OCI-LY3 (cell line): ENCODE measurements at regions not wholly inside any gene's neighbourhood (a gene's known extent, or its start where the extent isn't known, plus 50 kb on each side); places are given as distances from the start of the nearest gene placed in this dataset.

Experiments
- H2AFZ ChIP-seq: fragments of 200-600, 300-600 bp; shearing (Covaris generic); 2 replicates; pipeline ENCODE4 v1.6.0; 2014; ENCODE audit warnings: antibody characterized with exemption, low read depth, low read length
- H3K27ac ChIP-seq: fragments of 200-600, 300-600 bp; sonication (generic); 2 replicates; pipeline ENCODE4 v1.5.1; 2014; ENCODE audit warnings: mild to moderate bottlenecking, low read length, moderate library complexity, mixed read lengths
- H3K27me3 ChIP-seq: fragments of 200-600, 300-600 bp; sonication (generic); 2 replicates; pipeline ENCODE4 v1.6.1; 2014; ENCODE audit warnings: low read depth, low read length, mixed read lengths
- H3K36me3 ChIP-seq: fragments of 200-600, 300-600 bp; sonication (generic); replicated peaks from 2 replicates; pipeline ENCODE3; 2014; ENCODE audit warnings: low read depth, low read length, mixed read lengths
- H3K4me1 ChIP-seq: fragments of 300-600, 200-600 bp; sonication (generic); 2 replicates; pipeline ENCODE4 v1.6.1; 2014; ENCODE audit warnings: low read length, mixed read lengths
- H3K4me2 ChIP-seq: fragments of 200-600, 300-600 bp; sonication (generic); 2 replicates; pipeline ENCODE4 v1.6.1; 2014; ENCODE audit warnings: low read length, mixed read lengths
- H3K4me3 ChIP-seq: fragments of 300-600, 200-600 bp; sonication (generic); 2 replicates; pipeline ENCODE4 v1.5.1; 2014; ENCODE audit warnings: antibody characterized with exemption, mild to moderate bottlenecking, low read length, moderate library complexity
- H3K79me2 ChIP-seq: fragments of 300-600, 200-600 bp; shearing (Covaris generic); 2 replicates; pipeline ENCODE4 v1.6.1; 2014; ENCODE audit warnings: mild to moderate bottlenecking, low read length, mixed read lengths
- H3K9ac ChIP-seq: fragments of 300-600, 200-600 bp; shearing (Covaris generic); 2 replicates; pipeline ENCODE4 v1.6.0; 2014; ENCODE audit warnings: mild to moderate bottlenecking, low read length, moderate library complexity
- H3K9me3 ChIP-seq: fragments of 200-600, 300-600 bp; shearing (Covaris generic); 2 replicates; pipeline ENCODE4 v1.6.1; 2014; ENCODE audit warnings: low read length, mixed read lengths; ENCODE audit not compliant: insufficient read depth
- H4K20me1 ChIP-seq: fragments of 200-600, 300-600 bp; sonication (generic); 2 replicates; pipeline ENCODE4 v1.6.1; 2016; ENCODE audit warnings: low read length, mixed read lengths; ENCODE audit not compliant: insufficient read depth
- CTCF ChIP-seq: fragments of 200-600, 300-600 bp; sonication (generic); IDR thresholded peaks from 2 replicates; pipeline ENCODE4 v1.5.1; 2014; ENCODE audit warnings: antibody characterized with exemption, low read length, low read depth
- EZH2phosphoT487 ChIP-seq: fragments of 200-600 bp; shearing (Covaris generic); IDR thresholded peaks from 2 replicates; pipeline ENCODE4 v1.6.1; 2018; ENCODE audit warnings: antibody characterized with exemption, mixed run types, low read depth

- no peaks in the 10 kb centered on the region for H3K79me2 ChIP-seq
- H3K27me3 ChIP-seq = no peaks in the 10 kb centered on the region
- TF ChIP-seq CTCF (no peak), EZH2phosphoT487 (no peak)
- no peak overlapping the region for H3K9ac ChIP-seq
- no peak overlapping the region for H3K4me2 ChIP-seq
- no peak overlapping the region for H2AFZ ChIP-seq
- no peak overlapping the region for H3K27ac ChIP-seq
- no peaks in the 10 kb centered on the region for H4K20me1 ChIP-seq
- no peaks in the 10 kb centered on the region for H3K4me1 ChIP-seq
- no peak overlapping the region for H3K4me3 ChIP-seq
- no peaks in the 10 kb centered on the region for H3K9me3 ChIP-seq
- no peaks in the 10 kb centered on the region for H3K36me3 ChIP-seq
These were observed 1360.0 kb downstream of the TECRL start for GRCh38 chr4:63049278-63049677.

- H3K79me2 ChIP-seq = no peaks in the 10 kb centered on the region
- TF ChIP-seq CTCF (no peak), EZH2phosphoT487 (no peak)
- H3K9ac ChIP-seq = no peak overlapping the region
- no peaks in the 10 kb centered on the region for H4K20me1 ChIP-seq
- no peaks in the 10 kb centered on the region for H3K27me3 ChIP-seq
- no peak overlapping the region for H3K4me3 ChIP-seq
- H3K9me3 ChIP-seq = no peaks in the 10 kb centered on the region
- H3K4me1 ChIP-seq = no peaks in the 10 kb centered on the region
- no peak overlapping the region for H2AFZ ChIP-seq
- H3K4me2 ChIP-seq = no peak overlapping the region
- no peaks in the 10 kb centered on the region for H3K36me3 ChIP-seq
- H3K27ac ChIP-seq = no peak overlapping the region
These were observed 1372.9 kb downstream of the TECRL start for GRCh38 chr4:63036159-63036866.

- H3K4me2 ChIP-seq = no peak overlapping the region
- H3K9me3 ChIP-seq = no peaks in the 10 kb centered on the region
- H3K27me3 ChIP-seq = no peaks in the 10 kb centered on the region
- H3K4me3 ChIP-seq = no peak overlapping the region
- no peaks in the 10 kb centered on the region for H3K36me3 ChIP-seq
- H4K20me1 ChIP-seq = no peaks in the 10 kb centered on the region
- H3K4me1 ChIP-seq = no peaks in the 10 kb centered on the region
- H2AFZ ChIP-seq = no peak overlapping the region
- no peak overlapping the region for H3K9ac ChIP-seq
- no peak overlapping the region for H3K27ac ChIP-seq
- no peaks in the 10 kb centered on the region for H3K79me2 ChIP-seq
- TF ChIP-seq CTCF (no peak), EZH2phosphoT487 (no peak)
These were observed 1379.9 kb downstream of the TECRL start for GRCh38 chr4:63029380-63029779.

GRCh38 chr4:63020661-63021060, 1388.6 kb downstream of the TECRL start:
- Histone ChIP-seq H3K4me2 (no peak overlapping the region), H4K20me1 (no peaks in the 10 kb centered on the region), H3K4me3 (no peak overlapping the region), H3K36me3 (no peaks in the 10 kb centered on the region), H3K27me3 (no peaks in the 10 kb centered on the region), H3K9ac (no peak overlapping the region), H3K9me3 (no peaks in the 10 kb centered on the region), H2AFZ (no peak overlapping the region), H3K4me1 (no peaks in the 10 kb centered on the region), H3K79me2 (no peaks in the 10 kb centered on the region), H3K27ac (no peak overlapping the region)
- no peak for TF ChIP-seq CTCF
- TF ChIP-seq EZH2phosphoT487 = no peak
